GM13977 (cell line): ENCODE measurements at regions not wholly inside any gene's neighbourhood (a gene's known extent, or its start where the extent isn't known, plus 50 kb on each side); places are given as distances from the start of the nearest gene placed in this dataset.

Experiments
- DNase-seq: peaks from one replicate; pipeline ENCODE4 v3.0.0; 2012; ENCODE audit warnings: low spot score
- in situ Hi-C: fragments of 300-500 bp; cut with MboI; formaldehyde crosslinking; loops from one replicate; pipeline ENCODE4 v1.12.0; 2022; ENCODE audit warnings: low sequenced_read_pairs, low pct_unique_long_range_greater_than_20kb, mixed read lengths, inconsistent platforms; ENCODE audit not compliant: unreplicated experiment
- TF ChIP-seq, protein P1 (sequence below): IDR thresholded peaks from 2 replicates; pipeline ENCODE4 v1.5.1; 2012; ENCODE audit warnings: mild to moderate bottlenecking, control low read depth; ENCODE audit not compliant: insufficient read depth; ENCODE audit errors: extremely low read depth, missing control alignments

DNA sequence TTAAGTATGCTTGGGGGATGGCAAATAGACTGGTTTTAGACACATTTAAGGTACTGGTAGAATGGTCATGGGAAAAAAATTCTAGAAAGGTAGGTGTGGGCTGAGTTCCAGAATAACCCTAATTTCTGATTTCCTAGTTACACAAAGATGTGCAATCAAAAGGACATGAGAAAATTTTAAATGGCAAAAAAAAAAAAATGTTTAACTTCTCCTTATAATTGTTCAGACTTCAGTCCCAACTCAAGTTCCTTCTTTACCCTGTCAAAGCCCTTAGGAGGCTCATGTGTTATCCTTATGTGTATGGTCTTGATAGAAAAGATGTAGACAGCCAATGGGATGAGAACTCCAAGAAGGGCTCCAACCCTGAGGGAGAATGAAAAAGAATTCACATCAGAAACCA, 153.3 kb upstream of the PLEKHG7 start:
- in situ Hi-C loops, result no loop called here
- TF ChIP-seq, protein P1, sequence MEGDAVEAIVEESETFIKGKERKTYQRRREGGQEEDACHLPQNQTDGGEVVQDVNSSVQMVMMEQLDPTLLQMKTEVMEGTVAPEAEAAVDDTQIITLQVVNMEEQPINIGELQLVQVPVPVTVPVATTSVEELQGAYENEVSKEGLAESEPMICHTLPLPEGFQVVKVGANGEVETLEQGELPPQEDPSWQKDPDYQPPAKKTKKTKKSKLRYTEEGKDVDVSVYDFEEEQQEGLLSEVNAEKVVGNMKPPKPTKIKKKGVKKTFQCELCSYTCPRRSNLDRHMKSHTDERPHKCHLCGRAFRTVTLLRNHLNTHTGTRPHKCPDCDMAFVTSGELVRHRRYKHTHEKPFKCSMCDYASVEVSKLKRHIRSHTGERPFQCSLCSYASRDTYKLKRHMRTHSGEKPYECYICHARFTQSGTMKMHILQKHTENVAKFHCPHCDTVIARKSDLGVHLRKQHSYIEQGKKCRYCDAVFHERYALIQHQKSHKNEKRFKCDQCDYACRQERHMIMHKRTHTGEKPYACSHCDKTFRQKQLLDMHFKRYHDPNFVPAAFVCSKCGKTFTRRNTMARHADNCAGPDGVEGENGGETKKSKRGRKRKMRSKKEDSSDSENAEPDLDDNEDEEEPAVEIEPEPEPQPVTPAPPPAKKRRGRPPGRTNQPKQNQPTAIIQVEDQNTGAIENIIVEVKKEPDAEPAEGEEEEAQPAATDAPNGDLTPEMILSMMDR, result no peak
- no peak for DNase-seq

DNA sequence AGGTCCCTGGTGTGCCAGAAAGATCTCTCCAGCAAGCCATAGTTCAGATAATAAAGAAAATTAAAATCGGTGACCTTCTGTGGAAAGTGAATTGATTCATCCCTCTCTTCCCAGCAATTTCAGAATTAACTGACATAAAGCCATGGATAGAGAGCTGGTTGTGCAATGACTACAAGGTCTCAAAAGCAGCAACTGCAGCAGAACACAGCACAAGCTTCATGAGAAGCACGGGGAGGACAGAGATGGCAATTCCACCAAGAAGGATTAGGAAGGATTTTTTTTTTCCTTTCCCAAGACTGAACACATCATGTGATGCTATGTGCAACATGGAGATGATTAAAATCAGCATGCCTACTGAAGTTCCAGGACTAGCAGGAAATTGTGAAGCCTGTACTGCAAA, 154.9 kb upstream of the PLEKHG7 start:
- in situ Hi-C loops, result no loop called here
- no peak for DNase-seq
- TF ChIP-seq, protein P1, result no peak

DNA sequence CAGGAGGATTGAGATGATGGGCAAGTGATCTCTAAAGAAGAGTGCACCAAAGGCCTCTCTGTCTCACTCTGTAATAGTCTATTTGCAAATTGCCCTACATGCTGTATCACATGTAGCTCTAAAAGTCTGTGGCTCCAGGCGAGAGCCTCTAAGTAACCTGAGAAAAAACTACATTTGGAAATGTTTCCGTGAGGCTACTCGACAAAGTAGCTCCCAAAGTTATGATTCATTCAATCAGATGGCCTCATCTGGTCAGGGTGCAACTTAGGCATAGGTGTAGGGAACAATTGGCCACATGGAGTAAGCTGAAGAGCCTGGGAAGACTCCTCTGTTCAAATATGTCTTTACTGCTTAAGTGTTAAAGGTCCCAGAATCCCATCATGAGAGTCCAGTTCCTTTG, 155.4 kb upstream of the PLEKHG7 start:
- no peak for DNase-seq
- TF ChIP-seq, protein P1, result no peak
- in situ Hi-C loops, result no loop called here

DNA sequence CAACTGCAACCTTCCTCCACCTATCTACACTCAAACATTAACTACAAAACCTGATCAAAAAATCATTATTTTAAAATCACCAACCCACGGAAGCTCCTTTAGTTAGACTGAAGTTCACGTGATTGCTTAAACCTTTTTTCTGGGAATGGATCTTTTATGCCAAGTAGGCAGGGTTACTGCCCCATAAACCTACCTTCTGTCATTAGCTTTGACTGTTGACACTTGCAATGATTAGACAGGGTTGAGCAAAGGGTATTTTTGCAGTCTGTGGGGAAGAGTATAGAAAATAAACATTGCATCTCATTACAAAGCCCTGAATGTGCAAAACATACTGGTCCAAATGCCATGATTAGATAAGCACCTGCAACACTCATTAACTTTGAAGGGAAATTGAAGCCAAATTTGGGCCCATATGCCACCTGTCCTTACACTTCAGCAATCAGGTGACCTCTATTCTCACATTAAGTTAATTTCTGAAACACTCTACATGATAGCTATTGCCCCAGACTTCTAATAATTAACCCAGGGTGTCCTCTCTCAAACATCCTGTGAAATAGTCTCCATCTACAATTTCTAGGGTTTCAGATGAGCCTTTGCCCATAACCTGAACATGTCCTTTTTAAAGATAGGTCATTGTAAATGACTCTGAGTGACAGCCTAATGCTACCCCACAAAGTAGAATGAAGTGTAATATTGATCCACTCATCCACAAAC, 156.0 kb upstream of the PLEKHG7 start:
- in situ Hi-C loops, result no loop called here
- DNase-seq, result no peak

DNA sequence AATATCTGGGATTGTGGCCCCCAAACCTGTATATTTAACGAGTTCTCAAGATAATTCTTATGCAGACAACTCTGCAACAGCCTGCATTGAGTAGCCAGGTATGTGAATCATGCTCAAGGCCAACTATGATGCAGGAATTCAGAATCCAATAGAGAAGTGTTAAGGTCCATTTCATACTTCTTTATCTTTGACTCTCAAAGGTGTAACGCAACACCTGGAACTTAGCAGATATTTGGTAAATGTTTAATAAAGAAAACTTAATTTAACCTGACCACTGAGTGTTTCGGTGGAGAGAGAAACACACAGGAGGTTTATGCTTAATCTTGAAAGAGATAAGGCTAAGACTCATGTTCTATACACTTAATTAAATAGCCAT, 156.5 kb upstream of the PLEKHG7 start:
- TF ChIP-seq, protein P1, result no peak
- in situ Hi-C loops, result no loop called here

More for the DNA sequence above, 156.0 kb upstream of the PLEKHG7 start:
- TF ChIP-seq, protein P1, result no peak

DNA sequence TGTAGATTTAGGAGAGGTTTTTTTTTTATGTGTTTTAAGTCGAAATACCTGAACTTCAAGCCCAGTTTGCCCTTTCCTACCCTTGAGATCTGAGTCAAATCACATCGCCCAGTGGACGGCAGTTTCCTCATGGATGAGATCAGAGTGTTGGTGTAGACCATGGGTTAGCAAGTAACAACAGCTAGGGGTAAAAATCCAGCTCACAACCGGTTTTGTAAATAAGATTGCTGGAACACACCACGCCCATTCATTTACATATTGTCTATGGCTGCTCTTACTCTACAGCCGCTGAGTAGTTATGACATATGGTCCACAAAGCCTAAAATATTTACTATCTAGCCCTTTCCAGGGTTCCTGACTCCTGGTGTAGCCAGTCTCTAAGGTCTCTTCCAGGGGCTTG, 158.5 kb upstream of the PLEKHG7 start:
- TF ChIP-seq, protein P1, result no peak
- DNase-seq, result no peak
- in situ Hi-C loops, result no loop called here

More for the DNA sequence above, 156.5 kb upstream of the PLEKHG7 start:
- DNase-seq, result no peak
